KMS-11 (cell line): ENCODE measurements at regions not wholly inside any gene's neighbourhood (a gene's known extent, or its start where the extent isn't known, plus 50 kb on each side); places are given as distances from the start of the nearest gene placed in this dataset.

Source experiments
- H2AFZ ChIP-seq: fragments of 200-600 bp; sonication (generic); 2 replicates; pipeline ENCODE4 v1.6.1; 2016; ENCODE audit warnings: antibody characterized with exemption, mixed run types, low read depth
- H3K27ac ChIP-seq: fragments of 200-600 bp; sonication (generic); 2 replicates; pipeline ENCODE4 v1.6.1; 2016; ENCODE audit warnings: mild to moderate bottlenecking, mixed run types
- H3K27me3 ChIP-seq: fragments of 200-600 bp; sonication (generic); 2 replicates; pipeline ENCODE4 v1.6.1; 2017; ENCODE audit warnings: mild to moderate bottlenecking, low read depth, mixed run types, moderate library complexity; ENCODE audit not compliant: insufficient read depth
- H3K36me3 ChIP-seq: fragments of 200-600 bp; sonication (generic); 2 replicates; pipeline ENCODE4 v1.6.1; 2017; ENCODE audit warnings: mild to moderate bottlenecking, mixed run types; ENCODE audit not compliant: insufficient read depth
- H3K4me1 ChIP-seq: fragments of 200-600 bp; sonication (generic); 2 replicates; pipeline ENCODE4 v1.6.1; 2016; ENCODE audit warnings: mild to moderate bottlenecking, low read depth, mixed run types; ENCODE audit not compliant: poor library complexity, severe bottlenecking
- H3K4me2 ChIP-seq: fragments of 200-600 bp; sonication (generic); 2 replicates; pipeline ENCODE4 v1.7.0; 2016; ENCODE audit warnings: mild to moderate bottlenecking, mixed run types
- H3K4me3 ChIP-seq: fragments of 200-600 bp; sonication (generic); IDR thresholded peaks from 2 replicates; pipeline ENCODE4 v1.6.1; 2017; ENCODE audit warnings: low read depth, low read length, mixed read lengths; ENCODE audit not compliant: insufficient read depth
- H3K79me2 ChIP-seq: fragments of 200-600 bp; sonication (generic); 2 replicates; pipeline ENCODE4 v1.6.1; 2016; ENCODE audit warnings: low read depth, mixed run types; ENCODE audit not compliant: insufficient read depth
- H3K9ac ChIP-seq: fragments of 200-600 bp; sonication (generic); 2 replicates; pipeline ENCODE4 v1.6.1; 2016; ENCODE audit warnings: mild to moderate bottlenecking, mixed run types
- H4K20me1 ChIP-seq: fragments of 200-600 bp; sonication (generic); 2 replicates; pipeline ENCODE4 v1.6.1; 2016; ENCODE audit warnings: mild to moderate bottlenecking, mixed run types; ENCODE audit not compliant: insufficient read depth
- TF ChIP-seq, protein P1 (sequence below): fragments of 200-600 bp; sonication (generic); conservative IDR thresholded peaks from 2 replicates; pipeline ENCODE4 v1.6.1; 2017; ENCODE audit warnings: low read depth, mild to moderate bottlenecking, antibody characterized with exemption, low read length, moderate library complexity, mixed read lengths

DNA sequence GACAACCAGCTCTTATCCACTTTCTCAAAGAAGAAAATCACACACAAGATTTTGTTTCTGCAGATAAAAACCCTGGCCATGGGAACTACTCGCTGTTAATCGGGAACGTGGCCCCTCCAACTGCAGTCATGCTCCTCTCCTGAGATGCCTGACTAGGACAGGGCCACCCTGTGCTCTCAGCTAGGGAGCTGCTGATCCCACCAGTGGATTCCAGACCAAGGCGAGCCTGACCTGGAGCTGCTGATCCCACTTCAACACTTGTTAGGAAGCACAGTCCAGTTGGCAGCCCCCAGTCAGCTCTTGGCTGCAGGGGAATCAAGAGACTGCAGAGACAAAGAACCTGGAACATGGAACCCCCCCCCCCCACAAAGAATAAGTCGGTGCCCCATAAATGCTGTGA is 474.3 kb upstream of the MGMT start:
- H3K9ac ChIP-seq = no peak overlapping the region
- H3K4me3 ChIP-seq = no peak overlapping the region
- no peak overlapping the region for H3K27ac ChIP-seq
- H3K4me2 ChIP-seq = no peak overlapping the region
- no peaks in the 10 kb centered on the region for H3K79me2 ChIP-seq
- no peaks in the 10 kb centered on the region for H3K36me3 ChIP-seq
- H4K20me1 ChIP-seq = no peaks in the 10 kb centered on the region
- no peaks in the 10 kb centered on the region for H3K27me3 ChIP-seq
- peaks cover 5% of the 10 kb centered on the region for H3K4me1 ChIP-seq
- TF ChIP-seq, protein P1, sequence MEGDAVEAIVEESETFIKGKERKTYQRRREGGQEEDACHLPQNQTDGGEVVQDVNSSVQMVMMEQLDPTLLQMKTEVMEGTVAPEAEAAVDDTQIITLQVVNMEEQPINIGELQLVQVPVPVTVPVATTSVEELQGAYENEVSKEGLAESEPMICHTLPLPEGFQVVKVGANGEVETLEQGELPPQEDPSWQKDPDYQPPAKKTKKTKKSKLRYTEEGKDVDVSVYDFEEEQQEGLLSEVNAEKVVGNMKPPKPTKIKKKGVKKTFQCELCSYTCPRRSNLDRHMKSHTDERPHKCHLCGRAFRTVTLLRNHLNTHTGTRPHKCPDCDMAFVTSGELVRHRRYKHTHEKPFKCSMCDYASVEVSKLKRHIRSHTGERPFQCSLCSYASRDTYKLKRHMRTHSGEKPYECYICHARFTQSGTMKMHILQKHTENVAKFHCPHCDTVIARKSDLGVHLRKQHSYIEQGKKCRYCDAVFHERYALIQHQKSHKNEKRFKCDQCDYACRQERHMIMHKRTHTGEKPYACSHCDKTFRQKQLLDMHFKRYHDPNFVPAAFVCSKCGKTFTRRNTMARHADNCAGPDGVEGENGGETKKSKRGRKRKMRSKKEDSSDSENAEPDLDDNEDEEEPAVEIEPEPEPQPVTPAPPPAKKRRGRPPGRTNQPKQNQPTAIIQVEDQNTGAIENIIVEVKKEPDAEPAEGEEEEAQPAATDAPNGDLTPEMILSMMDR = no peak
- no peak overlapping the region for H2AFZ ChIP-seq

DNA sequence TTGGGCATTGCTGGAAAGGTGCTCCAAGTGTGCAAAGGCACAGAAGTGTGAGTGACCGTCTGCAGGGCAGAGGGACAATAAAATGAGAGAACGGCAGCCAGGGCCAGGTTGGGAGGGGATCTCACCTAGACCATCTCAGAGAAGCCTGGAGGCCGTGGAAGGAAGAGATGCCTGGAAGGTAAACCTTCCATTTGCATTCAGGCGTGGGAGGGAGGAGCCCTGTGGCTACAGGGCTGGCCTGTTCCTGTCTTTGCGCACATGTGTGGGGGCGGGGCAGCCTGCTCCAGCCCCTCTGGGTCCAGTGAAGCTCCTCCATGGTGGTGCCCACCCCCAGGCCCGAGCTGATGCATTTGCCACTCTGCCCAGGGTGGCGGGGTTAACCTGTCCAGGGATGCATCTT is 473.6 kb upstream of the MGMT start:
- Histone ChIP-seq H3K79me2 (no peaks in the 10 kb centered on the region), H3K4me2 (no peak overlapping the region), H3K27me3 (no peaks in the 10 kb centered on the region), H4K20me1 (no peaks in the 10 kb centered on the region), H3K36me3 (no peaks in the 10 kb centered on the region), H3K27ac (no peak overlapping the region), H2AFZ (no peak overlapping the region), H3K4me3 (no peak overlapping the region), H3K4me1 (peaks cover 5% of the 10 kb centered on the region), H3K9ac (no peak overlapping the region)
- TF ChIP-seq, protein P1 = no peak

DNA sequence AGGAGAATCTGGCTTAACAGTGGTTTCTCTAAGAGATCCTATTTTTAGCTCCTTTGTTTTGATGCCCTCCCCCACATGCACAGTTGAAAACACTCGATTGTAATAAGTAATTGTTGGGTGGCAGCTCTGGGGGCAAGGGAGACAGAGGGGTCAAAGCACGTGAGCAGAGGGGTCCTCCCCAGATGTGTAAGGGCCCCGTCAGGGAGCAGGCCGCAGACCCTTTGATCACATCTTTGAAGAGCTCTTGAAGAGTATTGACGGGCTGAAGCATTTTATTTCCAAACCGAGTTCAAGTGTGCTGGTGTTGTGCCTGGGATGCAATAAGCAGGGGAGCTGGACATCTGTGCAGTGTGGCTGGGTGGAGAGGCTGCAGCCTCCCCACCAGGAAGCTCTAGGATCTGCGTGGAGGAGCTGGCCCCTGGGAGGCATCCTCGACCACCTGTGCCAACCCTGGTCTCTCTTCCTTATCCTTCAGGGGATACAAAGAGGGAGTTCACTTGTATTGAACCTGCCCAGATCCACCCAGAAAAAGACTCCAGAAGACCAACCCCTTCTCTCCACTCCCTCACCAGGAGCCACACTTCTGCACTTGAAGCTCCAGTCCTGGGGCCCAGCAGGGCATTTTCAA is 473.0 kb upstream of the MGMT start:
- Histone ChIP-seq H3K4me2 (no peak overlapping the region), H3K79me2 (no peaks in the 10 kb centered on the region), H3K4me3 (no peak overlapping the region), H3K36me3 (no peaks in the 10 kb centered on the region), H3K27ac (no peak overlapping the region), H3K4me1 (peaks cover 5% of the 10 kb centered on the region), H3K27me3 (no peaks in the 10 kb centered on the region), H3K9ac (no peak overlapping the region), H4K20me1 (no peaks in the 10 kb centered on the region), H2AFZ (no peak overlapping the region)
- TF ChIP-seq, protein P1 = no peak

DNA sequence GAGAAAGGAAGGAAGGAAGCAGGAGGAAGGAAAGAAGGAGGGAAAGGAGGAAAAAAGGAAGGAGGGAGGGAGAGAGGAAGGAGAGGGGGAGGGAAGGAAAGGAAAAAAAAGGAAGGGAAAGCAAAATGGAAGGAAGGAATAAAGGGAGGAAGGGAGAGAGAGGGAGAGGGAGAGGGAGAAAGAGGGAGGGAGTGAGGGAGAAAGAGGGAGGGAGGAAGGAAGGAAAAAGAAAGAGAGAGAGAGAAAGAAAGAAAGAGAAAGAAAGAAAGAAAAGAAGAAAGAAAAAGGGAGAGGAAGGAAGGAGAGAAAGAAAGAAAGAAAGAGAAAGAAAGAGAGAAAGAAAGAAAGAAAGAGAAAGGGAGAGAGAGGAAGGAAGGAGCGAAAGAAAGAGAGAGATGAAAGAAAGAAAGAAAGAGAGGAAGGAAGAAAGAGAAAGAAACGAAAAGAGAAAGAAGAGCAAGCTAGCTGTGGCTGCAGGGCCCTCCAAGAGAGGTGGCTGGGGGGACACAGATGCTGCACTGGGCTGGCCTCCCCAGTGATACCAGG is 472.4 kb upstream of the MGMT start:
- no peaks in the 10 kb centered on the region for H4K20me1 ChIP-seq
- no peak overlapping the region for H3K9ac ChIP-seq
- TF ChIP-seq, protein P1 = no peak
- H3K4me1 ChIP-seq = peaks cover 5% of the 10 kb centered on the region
- no peak overlapping the region for H3K27ac ChIP-seq
- H3K36me3 ChIP-seq = no peaks in the 10 kb centered on the region
- H3K4me3 ChIP-seq = no peak overlapping the region
- H3K4me2 ChIP-seq = no peak overlapping the region
- H2AFZ ChIP-seq = no peak overlapping the region
- H3K79me2 ChIP-seq = no peaks in the 10 kb centered on the region
- H3K27me3 ChIP-seq = no peaks in the 10 kb centered on the region
